ENCODE measurements at regions not wholly inside any gene's neighbourhood (a gene's known extent, or its start where the extent isn't known, plus 50 kb on each side); places are given as distances from the start of the nearest gene placed in this dataset.
A peak's percentile ranks its signal among the peaks of the same experiment; 100 is the strongest.

DNA sequence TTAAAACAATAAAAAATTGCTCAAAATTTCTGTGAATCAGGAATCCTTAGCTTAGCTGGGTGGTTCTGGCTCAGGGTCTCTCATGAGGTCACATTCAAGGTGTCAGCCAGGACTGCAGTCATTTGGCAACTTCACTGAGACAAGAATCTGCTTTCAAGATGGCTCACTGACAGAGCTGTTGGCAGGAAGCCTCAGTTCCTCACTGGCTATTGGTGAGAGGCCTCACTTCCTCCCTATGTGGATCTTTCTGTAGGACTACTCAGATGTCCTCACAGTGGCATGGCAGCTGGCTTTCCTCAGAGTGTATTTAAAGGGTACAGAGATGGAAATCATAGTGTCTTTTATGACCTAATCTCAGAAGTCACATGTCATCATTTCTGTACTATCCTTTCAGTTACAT is 785.7 kb downstream of the ADGRL2 start:
- peak; percentile 57 for DNase-seq
- peak; percentile 74 to 86 for ATAC-seq
- intact Hi-C loops (cut with DNase I), result no loop called here

DNA sequence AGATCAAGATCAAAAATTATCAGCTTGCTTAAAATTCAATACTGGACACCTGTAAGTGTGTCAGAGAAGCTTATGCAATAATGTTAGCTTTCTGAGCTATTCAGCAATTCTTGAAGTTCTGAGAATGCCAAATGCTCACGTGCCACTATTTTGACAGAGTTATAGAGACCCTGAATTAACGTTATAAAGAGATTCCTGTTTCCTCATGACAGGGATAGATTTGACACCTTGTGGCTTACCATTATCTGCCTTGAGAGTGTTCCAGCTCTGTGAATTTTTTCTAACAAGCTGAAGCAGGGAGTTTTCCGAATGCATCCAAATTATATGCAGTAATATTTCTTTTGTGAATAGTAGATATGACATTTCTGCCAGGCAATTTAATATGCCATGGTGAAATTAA is 781.6 kb downstream of the ADGRL2 start:
- ATAC-seq, result no peak
- no peak for DNase-seq
- intact Hi-C loops (cut with DNase I), result no loop called here

DNA sequence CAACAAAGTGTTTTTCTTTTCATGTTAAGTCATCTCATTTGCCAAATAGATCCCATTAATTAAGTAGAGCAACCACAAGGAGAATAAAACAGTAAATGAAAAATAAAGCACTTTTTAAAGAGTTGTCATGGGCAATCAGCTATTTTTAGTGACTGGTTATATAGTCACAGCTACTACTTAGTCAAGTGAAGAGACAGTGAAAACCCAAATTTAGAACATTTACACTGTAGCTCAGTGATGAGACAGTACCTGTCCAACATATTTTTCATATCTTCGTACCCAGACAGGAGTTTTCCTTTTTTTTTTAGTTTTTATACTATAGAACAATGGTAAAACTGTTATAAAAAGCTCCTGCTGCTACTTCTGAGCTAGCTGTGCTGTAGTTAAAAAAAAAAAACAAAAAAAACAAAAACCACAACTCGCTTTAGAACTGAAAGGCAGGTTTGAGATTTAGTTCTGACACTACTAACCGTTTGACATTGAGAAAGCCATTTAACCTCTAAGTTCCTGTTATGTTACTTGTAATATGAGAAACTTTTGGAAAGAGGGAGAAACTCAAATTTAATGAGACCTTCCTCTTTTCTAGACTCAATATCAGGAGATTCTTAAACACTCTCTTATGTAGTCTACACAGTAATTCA is 777.5 kb downstream of the ADGRL2 start:
- no peak for DNase-seq
- intact Hi-C loops (cut with DNase I), result no loop called here
- ATAC-seq, result no peak

DNA sequence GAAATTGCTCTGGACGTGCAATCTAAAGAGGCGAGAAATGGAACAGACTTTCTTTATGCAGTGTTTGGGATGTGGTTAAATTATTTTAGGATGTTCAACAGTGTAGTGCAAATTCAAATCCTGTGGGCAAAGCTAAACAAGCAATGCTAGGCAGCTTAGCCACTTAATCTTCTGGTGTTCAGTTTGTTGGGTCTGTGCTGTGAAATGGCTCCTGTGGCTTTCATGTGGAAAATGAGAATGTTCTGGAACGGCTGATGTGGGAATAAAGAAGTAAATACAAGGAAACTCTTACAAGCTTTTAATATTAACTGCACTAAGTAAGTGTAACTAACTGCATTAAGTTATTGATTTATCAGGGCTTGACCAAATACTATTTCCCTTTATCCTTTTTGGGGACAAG is 766.6 kb downstream of the ADGRL2 start:
- DNase-seq (no peak), ATAC-seq (no peak)
- intact Hi-C loops (cut with DNase I), result no loop called here

DNA sequence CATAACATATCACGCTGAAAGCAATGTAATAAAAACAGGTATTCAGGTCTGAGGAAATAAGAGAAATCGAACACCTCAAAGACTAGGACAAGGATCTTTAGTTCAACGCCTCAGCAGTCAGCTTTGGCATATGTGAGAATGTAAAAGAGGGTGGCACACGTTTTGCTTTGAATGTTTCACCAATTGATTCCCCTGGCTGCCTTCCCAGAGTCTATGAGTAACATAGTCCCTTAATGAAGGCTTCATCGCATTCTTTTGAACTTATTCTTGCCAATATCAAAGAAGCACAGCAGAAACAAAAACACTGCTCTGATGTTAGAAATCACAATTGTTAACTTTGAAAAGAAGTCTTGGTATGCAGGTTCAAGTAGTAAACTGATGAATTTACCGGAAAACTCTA is 764.8 kb downstream of the ADGRL2 start:
- ATAC-seq (peak in 1 of 2 donors; percentile 52), DNase-seq (peak; percentile 20)
- intact Hi-C loops (cut with DNase I), result no loop called here

DNA sequence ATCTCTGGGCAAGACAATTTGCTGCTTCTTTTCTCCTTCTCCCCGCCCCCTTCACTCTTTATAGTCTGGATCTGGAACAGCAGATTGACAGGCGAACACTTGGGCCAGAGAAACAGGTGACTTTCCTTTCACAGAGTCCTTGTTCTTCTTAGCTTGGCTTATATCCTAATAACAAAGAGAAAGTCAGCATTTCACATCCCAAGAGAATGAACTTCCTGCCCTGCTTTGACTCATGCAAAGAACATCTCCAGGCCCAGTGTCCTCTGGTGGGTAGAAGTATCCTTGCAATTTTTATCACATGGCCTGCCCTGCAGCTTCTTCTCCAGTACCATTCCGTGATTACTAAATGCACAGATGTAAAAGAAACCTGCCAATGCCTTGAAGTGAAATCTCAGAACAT is 764.4 kb downstream of the ADGRL2 start:
- intact Hi-C loops (cut with DNase I), result no loop called here
- peak; percentile 34 to 74 for ATAC-seq

DNA sequence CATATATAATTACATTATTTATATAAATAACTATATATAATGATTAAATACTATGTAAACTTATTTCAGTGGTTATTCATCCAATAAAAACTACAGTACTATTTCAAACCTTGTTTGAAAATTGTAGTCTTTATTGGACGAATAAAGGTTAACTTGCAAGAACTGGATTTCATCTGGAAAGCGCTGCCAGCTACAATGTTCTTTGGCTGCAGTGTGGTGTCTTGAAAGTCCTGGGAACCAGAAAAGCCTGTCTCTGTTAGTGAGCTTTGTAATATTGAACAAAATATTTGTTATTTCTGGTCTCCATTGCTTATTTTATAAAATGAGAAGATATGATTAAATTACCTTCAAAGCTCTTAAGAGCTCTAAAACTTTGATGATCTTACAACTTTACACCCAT is 763.6 kb downstream of the ADGRL2 start:
- ATAC-seq (peak in 1 of 2 donors; percentile 34), DNase-seq (no peak)
- intact Hi-C loops (cut with DNase I), result no loop called here

More for the DNA sequence above, 764.4 kb downstream of the ADGRL2 start:
- no peak for DNase-seq

DNA sequence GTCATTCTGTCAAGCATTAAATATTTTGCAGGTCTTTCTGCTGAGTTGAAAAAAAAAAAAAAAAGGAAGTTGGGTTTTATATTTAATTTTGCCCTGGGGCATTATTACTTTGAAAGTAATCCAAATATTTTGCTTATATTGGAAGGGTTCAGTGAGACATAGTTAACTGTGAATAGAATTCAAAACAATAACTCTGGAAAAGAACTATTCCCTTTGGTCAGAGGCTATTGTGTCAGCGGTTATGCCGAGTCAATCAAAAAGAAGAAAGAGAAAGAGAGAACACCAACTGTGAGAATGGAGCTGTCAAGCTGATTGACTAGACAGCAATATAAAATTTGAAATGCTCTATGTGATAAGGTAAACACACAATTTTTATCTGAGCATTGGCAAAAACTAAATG is 761.7 kb downstream of the ADGRL2 start:
- ATAC-seq, result no peak
- no peak for DNase-seq
- intact Hi-C loops (cut with DNase I), result no loop called here

DNA sequence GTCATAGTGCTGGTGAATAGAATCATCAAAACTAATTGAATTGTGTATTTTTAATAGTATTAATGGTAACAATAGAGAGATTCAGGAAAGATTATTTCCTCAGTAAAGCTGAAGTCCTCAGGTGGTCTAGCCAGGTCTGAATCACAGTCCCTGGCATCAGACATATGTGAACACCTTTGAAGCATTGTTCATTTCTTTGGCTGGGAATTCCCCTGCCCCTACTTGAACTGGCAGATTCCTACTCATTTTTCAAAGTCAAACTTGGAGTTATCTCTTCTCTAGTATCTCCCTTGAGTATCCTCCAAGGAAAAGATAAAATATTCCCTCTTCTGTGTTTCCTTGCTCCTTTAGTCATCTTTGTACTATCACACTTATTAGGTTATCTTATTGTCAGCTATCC is 759.8 kb downstream of the ADGRL2 start:
- intact Hi-C loops (cut with DNase I), result no loop called here
- ATAC-seq (no peak), DNase-seq (no peak)

DNA sequence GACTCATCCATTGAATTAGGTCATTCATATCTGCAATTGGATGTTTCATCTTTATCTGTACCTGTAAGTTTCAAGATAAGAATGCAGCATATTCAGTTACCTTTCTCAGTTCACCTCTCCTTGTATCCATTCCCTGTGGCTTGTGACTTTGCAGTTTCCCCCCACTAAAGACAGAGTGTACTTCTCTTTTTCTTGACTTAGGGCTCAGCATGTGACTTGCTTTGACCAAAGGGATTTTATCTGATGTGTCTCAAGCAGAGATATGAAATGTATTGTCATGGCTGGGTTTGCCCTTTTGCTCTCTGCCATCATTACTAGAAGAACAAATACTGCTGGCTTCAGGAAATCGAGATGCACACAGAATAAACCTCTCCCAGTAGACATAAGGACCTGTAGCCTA is 754.8 kb downstream of the ADGRL2 start:
- no peak for DNase-seq
- intact Hi-C loops (cut with DNase I), result no loop called here
- ATAC-seq, result no peak

DNA sequence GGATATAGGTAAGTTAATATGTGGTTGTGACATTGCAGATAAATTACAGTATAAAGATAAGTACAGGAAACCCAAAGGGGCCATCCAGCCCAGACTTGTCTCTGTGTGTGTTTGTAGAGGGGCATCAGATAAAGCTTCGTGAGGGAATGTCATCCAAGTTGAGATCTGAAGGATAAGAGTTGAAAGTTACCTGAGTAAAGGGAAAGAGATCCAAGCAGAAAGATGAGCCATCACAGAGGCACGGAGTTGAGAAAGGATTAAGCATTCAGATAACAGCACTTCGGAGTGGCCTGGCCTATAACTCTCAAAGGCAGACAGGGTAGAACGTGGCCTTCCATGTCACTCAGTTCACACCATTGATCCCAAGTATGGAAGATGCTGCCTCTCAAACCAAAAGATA is 749.1 kb downstream of the ADGRL2 start:
- intact Hi-C loops (cut with DNase I), result no loop called here
- no peak for DNase-seq
- ATAC-seq, result no peak

DNA sequence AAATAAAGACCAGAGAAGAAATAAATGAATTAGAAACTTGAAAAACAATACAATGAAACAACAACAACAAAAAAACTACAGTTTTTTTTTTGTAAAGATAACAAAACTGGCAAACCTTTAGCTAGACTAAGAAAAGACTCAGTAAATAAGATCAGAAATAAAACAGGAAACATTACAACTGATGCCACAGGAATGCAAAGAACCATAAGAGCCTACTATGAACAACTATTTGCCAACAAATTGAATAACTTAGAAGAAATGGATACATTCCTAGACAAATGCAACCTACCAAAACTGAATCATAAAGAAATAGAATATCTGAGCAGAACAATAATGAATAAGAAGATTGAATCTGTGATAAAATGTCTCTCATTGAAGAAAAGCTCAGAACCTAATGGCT is 742.0 kb downstream of the ADGRL2 start:
- intact Hi-C loops (cut with DNase I), result no loop called here
- ATAC-seq (no peak), DNase-seq (no peak)

DNA sequence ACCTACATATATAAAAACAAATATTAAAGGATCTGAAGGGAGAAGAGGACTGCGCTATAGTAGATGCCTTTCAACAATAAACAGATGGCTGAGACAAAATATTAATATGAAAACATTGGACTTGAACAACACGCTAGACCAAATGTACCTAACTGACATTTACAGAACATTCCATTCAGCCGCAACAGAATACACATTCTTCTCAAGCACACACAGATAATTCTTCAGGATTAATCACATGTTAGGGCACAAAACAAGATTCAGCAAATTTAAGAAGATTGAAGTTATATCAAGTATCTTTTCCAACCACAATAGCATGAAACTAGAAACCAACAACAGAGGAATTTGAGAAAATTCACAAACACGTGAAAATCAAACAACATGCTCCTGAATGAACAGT is 741.4 kb downstream of the ADGRL2 start:
- DNase-seq (no peak), ATAC-seq (no peak)
- intact Hi-C loops (cut with DNase I), result no loop called here

DNA sequence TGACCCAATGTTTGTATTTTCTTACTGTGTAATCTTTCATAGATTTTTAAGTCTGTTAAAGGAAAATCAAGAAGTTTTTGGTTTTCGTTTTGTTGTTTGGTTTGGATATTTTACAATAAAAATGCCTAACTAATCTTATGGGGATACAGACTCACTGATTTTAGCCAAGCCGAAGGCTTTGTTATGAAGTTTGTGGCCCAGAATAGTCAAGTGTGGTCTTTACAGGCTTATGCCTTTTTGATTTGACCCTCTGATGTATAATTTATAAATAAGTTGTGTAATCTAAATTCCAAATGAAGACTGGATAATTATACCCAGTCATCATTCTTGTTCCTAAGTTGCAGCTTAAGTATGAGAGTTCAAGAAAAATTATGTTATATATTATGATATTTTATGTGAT is 739.3 kb downstream of the ADGRL2 start:
- DNase-seq, result no peak
- intact Hi-C loops (cut with DNase I), result no loop called here

DNA sequence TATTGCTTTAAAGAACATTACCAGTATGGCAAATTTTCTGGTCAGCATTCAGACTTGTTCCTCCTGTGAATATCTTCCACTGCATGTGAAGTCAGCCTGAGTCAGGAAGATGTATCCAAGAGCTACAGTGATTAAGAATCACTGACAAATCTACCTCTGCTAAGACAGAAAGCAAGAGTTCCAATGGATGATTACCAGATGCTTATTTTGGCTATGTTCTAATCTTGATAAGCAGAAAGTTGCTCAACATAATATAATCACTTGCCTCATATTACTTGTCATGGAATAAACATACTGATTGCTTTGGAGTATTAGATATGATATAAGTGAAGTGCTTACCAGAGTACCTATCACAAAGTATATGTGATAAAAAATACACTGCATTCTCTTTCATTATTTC is 738.1 kb downstream of the ADGRL2 start:
- DNase-seq (no peak), ATAC-seq (no peak)
- intact Hi-C loops (cut with DNase I), result no loop called here

More for the DNA sequence above, 739.3 kb downstream of the ADGRL2 start:
- ATAC-seq, result no peak

DNA sequence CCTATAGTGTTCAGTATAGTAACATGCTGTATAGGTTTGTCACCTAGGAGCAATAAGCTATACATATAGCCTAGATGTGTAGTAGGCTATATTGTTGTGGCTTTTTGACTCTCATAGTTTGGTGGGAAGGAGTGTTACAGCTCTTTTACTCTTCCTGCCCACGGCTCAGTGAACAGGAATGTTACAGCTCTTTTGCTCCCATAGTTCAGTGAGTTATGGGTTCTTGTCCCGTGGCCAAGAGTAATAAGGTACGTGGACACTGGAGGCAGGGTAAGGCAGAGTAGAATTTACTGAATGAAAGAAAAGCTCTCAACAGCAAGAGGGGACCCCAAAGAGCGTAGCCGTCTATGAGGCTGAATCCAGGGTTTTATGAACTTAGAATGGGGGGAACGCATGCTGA is 734.3 kb downstream of the ADGRL2 start:
- no peak for ATAC-seq
- DNase-seq, result no peak
- intact Hi-C loops (cut with DNase I), result no loop called here

DNA sequence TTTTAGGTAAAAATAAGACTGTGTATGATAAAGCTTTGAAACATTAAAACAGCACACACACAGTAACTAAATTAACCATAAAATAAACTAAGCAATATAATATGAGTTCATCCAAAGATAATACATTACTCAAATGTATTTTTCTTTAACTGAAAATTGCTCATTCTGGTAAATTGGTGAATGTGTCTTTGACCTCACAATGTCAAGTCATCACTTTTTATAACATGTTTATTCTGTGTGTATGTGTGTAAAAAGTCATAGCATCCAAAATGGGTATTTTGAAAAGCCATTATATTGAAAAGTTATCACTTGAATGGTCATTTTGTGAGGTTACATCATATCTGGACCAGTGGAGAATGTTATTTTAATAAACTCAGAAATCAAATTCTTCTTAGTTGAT is 724.6 kb downstream of the ADGRL2 start:
- DNase-seq, result no peak
- no peak for ATAC-seq
- intact Hi-C loops (cut with DNase I), result no loop called here

DNA sequence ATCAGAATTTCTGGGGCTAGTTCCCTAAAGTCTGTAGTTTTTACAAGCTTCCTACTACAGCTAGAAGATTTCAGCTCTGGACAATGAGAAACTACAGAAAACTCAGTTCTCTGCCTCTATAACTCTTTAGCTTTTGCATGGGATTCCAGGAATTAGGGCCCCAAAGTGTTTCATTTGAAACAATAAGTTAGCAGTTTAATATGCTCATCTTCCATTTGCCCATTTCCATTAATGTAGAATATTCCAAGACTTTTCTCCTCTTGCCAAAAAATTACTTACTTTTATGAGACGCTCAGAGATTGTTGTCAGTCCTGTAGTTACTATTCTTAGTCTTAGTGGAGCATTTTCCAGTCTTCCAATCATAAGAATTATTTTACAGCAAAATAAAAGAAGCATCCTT is 719.9 kb downstream of the ADGRL2 start:
- intact Hi-C loops (cut with DNase I), result no loop called here
- ATAC-seq, result no peak
- no peak for DNase-seq

DNA sequence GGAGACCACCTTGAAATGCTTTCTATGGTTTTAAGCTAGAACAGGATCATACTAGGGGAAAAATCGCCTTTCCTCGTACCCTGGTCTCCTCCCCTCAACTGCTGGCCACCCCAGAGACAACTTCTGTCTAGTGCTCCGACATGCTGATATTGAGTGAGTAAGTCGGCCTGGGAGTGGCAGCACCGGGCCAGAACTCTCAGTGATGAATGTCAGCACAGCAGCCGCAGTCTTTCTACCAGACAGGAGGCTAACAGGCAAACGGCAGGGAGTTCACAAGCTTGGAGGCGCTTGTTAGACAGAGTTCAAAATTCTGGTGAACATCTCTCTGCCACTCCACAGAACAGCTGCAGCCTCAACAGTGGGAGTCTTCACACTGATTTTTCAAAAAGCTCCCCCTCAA is 716.9 kb downstream of the ADGRL2 start:
- DNase-seq, result peak; percentile 60
- peak; percentile 79 to 91 for ATAC-seq

DNA sequence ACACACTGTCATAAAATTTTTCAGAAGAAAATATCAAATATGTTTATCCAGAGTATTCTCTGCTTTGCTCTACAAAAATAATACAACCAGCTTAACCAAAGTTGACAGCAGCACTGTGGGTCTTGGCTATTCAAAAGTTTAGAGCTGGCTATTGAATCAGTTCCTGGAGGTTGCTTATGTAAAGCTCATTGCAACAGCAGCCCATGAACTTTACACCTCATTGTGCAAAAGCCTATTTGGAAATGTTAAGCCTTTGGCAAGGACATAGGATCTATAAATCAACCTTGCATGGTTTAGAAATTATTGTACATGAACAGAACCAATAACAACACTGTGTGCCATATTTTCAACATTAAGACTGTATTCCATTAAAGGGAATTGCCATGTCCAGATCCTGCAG is 714.9 kb downstream of the ADGRL2 start:
- intact Hi-C loops (cut with DNase I), result no loop called here
- DNase-seq, result no peak
- peak in 1 of 2 donors; percentile 30 for ATAC-seq

More for the DNA sequence above, 716.9 kb downstream of the ADGRL2 start:
- intact Hi-C loops (cut with DNase I), result no loop called here

DNA sequence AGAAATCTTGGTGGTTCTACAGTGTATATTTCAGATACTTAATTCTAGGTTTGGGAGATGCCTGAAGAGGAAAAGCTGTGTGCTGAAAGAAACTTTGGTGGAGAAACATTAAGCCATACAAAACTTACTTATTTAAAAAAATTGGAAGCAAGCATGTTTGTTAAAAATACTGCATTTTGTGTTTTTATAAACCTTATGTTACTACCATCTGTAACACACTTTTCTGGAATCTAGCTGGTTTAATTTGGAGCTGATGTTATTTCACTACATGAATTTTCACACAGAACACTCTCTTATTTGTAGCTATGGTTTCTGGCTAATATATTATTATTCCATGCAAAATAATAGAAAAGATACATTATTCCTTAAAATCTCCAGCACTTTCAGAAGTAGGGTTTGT is 710.7 kb downstream of the ADGRL2 start:
- DNase-seq (no peak), ATAC-seq (no peak)
- intact Hi-C loops (cut with DNase I), result no loop called here

DNA sequence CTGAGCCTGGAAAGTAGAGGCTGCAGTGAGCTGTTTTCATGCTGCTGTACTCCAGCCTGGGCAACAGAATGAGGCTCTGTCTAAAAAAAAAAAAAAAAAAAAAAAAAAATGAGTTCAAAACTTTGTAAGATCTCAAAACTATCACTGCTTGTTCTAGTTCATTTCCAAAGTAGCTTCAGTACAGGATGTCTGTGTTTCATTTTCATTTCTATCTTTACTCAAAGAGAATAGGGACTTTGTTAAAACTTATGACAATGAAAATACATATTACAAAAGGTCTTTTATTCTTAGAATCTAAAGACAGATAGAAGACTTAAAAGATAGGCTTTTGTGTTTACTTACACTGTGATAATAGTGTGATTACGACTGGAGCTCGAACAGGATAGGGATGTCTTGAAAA is 709.7 kb downstream of the ADGRL2 start:
- DNase-seq (no peak), ATAC-seq (no peak)
- intact Hi-C loops (cut with DNase I), result no loop called here

All from left cardiac atrium (tissue), 4 donors.